Stimulated activated CD8-positive, alpha-beta memory T cell treated with anti-CD3 and anti-CD28 coated beads, Interleukin-7, amount 100 ng/mL, for 1 hour (primary cell): ENCODE measurements at regions not wholly inside any gene's neighbourhood (a gene's known extent, or its start where the extent isn't known, plus 50 kb on each side); places are given as distances from the start of the nearest gene placed in this dataset.
A peak's percentile ranks its signal among the peaks of the same experiment; 100 is the strongest.

ENCODE experiments used
- DNase-seq, 2 donors: peaks; one replicate each; pipeline ENCODE4 v3.0.0-alpha.2; 2020; ENCODE audit warnings: low read depth in 2 of 2

DNA sequence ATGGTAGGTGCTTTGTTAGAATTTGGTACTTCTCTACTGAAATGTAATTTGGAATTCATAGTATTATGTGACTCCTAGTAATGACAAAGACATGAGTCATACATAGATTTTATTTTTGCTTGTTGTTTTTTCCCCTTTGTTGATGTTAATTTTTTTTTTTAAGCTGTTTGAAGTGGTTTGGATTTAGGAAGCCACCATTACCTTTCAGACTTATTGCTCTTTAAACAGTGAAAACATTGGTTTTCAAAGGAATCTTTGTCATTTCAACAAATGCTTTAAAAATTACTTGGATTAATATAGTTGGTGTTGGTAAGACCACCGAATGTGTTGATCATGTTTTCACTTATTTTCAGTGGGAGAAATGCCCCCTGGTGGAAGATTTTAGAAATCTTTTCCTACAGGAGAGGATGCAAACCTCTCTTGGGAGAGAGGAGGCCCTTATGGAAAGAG is 170.1 kb upstream of the PITX1 start:
- DNase-seq = no peak

DNA sequence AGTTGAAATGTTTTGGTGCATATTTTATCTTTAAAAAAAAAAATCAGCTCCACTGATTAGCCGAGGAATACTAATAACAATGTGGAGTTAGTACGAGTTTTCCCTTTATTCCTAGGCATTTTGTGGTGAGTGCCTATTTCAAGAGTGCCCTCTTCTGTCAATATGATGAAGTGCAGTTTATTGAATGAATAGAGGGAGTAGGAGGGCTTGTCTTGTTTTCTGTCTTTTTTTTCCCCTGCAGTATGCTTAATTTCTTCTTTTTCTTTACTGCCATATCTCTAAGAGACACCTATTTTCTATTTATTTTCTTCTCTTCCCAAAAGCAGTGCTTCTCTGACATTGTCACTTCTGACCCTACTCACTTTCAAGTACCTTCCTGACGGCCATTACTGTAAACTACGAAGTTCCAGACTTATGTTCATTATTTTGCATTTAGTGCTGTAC is 169.6 kb upstream of the PITX1 start:
- DNase-seq = no peak

DNA sequence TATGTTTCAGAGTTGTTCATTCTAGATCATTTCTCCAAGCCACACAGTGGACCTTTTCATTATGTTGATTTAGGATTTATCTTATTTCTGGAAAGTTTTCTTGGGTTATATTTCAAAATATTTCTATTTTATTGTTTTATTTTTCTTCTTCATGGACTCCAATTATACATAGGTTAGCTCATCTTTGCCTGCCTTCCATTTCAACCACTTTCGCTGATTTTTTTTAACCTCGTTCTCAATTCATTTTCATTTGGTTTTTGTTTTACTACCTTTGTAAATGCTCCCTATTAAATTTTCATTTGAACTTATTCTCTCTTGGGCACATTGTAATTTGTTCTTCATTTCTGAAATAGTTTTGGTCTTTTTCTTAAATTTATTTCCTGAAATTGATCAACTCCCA is 169.0 kb upstream of the PITX1 start:
- no peak for DNase-seq

DNA sequence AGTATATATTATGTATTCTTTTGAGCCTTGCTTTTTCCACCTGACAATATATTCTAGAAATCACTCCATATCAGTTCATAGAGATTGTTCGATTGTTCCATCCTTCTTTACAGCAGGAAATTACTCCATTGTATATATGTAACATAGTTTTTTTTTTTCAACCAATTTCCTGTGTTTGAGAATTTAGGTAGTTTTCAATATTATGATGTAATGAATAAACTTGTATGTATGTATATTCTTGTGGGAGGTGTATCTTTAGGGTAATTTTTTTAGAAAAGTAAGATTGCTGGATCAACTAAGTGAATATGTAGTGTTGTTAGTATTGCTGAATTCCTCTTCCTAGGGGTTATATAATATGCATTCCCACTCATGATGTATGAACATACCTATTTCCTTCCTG is 165.9 kb upstream of the PITX1 start:
- no peak for DNase-seq

DNA sequence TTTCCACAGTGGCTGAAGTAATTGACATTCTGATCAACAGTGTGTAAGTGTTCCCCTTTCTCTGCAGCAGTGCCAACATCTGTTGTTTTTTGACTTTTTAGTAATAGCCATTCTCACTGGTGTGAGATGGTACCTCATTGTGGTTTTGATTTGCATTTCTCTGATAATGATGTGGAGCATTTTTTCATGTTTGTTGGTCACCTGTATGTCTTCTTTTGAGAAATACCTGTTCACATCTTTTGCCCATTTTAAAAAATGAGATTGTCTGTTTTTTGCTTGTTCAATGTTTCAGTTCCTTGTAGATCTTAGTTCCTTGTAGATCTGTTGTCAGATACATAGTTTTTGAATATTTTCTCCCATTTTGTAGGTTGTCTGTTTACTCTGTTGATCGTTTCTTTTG is 162.5 kb upstream of the PITX1 start:
- no peak for DNase-seq

DNA sequence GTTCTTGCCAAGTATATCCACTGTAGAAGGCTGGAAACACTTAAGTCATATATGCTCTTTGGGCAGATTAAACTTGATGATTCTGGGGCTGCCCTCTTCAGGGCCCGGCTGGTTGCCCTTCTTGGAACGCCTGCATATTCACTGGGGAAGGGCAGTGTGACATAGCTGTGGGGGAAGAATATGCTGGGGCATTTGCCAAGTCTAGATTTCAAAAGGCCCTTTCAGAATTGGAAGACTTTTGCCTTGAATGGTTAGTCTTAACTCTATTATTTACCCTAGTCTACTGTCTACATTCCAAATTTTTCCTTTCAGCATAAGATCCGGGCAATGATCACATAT is 161.2 kb upstream of the PITX1 start:
- no peak for DNase-seq

DNA sequence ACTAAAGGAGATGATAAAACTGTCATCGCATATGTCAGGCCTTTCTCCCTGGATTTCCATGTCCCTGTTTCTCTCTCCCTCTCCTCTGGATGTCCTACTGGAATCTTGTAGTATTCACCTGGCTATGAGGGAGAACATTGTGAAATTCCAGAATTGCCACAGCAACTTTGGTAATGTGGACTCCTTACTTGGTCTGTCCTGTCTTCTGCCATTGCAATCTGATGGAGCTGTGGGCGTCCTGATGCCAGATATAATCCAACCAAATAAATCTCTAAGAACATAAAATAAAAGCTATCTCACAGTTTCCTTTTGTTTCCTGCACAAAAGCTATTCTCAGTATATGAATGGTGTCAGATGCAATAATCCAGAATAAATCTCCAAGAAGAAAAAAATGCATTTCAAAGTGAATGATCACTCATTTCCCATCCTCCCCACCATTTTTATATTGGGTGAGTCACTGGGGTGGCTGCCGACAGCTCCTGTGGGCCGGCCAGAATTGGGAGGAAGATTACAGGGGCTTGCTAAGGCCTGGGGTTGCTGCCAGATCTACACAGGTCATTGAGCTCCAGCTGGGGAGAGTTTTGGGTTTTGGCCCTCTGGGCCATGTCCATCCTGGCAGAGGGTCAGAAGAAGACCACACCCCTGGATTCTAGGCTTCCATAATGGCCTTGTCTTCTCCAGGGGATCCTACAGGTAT is 160.7 kb upstream of the PITX1 start:
- DNase-seq = no peak

DNA sequence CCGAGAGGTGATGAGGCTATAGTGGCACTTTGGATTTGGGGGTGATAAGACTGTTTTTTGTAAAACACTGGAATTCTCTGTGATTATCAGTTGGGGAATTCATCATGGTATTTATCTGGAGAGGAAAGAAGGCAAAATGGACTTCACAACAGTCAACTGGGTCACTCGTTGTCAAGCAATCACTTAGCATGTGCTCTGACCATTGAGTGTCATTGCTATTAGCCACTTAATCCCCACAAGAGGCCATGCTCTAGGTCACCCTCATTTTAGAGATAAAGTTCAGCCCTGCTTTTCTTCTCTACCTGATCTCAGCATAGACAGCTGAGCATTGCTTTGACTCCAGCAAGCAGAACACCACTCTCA is 160.1 kb upstream of the PITX1 start:
- no peak for DNase-seq

DNA sequence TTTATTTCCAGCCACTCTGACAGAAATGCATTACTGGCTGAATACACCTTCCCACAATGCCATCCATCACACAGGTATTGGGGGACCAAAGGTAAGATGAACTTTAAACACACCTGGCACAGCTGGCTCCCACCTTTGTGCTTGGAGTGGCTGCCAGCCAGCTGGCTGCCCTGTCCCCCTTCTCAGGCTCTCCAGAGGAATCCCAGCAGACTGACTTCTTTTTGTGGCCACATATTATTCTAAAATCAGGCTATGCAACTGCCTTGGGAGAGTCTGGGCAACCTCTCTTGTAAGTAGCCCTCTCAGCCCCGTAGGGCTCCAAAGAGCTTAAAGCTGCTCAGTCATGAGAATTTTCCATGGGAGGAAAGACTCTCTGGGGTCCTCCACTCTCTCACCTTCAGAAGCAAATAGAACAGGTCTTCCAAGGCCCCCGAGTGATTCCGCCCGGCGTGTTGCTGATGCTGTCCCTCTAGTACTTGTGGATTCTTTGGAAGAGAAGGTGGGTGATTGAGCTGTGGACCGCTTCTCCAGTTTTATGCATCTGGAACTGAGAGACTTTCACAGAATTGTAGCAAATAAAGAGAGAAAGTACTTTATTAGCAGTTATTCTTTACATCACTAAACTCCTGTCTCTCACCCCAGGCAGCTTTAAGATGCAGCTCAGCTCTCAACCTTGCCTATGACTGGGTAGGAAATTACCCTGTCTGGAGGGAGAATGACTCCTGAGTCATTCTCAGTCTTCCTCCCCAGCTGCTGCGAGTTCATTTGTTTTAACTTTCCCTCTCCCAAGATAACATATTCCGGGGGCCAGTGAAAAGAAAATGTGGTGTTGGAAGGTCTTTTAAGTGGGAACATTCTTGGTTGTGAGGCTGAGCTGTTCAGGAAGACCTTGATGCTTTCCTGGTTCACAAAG is 159.4 kb upstream of the PITX1 start:
- DNase-seq = no peak

DNA sequence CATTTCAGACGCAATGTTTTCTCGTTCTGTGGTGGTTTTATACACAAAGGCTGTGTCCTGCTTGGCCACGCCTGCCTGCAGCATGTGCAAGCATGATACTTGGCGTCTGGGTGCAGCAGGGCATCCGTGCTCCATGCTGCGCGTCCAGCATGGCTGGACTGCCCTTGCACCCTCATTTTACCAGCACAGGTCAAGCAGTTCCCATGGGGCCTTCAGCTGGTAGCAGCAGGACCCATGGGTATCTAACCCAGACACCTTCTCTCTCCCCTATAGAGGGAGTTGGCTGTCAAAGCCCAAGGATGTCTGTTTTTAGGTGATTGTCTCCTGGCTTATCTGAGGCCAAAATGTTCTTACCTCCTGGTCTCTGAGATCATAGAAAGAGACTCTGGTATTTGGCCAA is 158.3 kb upstream of the PITX1 start:
- no peak for DNase-seq

DNA sequence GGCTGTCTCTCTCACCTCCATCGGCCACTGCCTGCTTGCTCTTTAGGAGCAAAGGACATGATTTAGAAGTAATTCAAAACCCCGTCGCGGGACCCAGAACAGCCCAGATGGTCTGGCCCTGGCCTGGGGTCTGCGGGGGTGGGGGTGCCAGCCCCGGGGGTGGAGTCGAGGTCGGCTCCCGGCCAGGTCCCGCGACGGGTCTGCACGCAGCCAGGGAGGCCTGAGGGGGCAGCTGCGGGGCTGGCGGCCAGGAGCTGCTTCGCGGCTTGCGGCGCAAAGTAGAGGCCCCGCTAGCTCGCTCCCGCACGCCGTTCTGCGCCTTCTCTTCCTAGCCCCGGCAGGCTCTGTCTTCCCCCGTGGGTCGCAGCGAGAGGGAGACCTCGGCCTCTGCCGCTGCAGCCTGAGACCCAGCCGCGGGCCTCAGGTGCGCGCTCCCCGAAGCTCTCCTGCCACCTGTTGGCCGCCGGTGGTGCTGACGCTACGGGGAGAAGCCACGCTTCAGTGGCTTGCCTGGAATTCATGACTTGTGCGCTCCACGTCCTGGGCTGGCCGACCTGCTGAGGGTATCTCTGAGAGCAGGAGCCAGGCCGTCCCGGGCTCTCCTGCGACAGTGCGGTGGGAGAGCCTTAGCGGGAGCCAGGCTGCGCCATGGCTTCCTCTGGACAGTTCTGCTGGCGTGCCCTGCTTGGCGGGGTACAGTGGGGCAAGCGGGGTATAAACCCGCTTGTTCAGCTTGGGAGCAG is 157.2 kb upstream of the PITX1 start:
- peak; percentile 29 to 40 for DNase-seq

DNA sequence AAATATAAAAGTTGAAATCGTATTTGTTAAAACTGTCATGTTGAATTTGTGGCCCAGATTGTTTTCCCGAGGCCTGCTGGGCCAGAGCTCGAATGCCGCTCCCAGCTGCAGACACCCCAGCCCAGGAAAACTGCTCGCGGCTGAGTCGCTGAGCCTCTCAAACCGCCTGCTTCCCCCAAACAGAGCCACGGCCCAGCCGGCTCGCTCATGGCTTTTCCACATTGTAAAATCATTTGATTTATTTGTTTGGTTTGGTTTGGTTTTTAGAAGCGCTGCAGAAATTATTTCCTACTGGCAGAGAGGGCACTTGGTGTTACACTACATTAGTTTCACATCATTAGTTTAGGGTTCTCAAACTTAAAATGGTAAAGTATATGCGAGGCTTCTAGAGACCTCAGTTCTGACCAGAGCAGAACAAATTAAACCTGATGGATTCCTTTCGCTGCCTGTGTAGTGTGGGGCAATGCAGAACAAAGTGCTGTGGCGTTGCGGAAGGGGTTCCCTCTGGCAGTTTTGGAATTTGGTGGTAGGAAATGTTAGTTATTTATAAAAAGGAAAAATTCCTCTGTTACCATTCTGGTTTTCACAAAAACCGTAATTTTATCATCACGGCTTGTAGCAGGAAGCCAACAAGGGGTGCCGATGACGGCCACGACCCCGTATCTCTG is 156.5 kb upstream of the PITX1 start:
- DNase-seq = no peak

DNA sequence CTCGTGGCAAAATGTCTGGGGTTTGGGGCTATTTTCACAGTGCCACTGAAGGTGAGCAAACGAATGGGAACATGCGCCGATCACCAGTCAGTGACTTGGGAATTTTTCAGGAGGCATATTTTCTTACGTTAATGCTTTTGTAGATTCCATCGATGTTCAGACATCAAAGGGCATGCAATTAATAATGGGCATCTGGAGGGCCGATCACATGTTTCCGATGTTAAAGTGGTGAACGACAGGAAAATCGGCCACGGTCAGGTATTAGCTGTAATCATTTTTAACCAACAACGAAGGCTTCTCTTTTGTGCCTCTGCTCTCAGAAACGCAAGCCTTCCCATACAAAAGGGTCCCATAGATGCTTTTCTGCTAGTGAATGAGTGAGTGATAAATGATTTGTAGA is 155.0 kb upstream of the PITX1 start:
- no peak for DNase-seq

DNA sequence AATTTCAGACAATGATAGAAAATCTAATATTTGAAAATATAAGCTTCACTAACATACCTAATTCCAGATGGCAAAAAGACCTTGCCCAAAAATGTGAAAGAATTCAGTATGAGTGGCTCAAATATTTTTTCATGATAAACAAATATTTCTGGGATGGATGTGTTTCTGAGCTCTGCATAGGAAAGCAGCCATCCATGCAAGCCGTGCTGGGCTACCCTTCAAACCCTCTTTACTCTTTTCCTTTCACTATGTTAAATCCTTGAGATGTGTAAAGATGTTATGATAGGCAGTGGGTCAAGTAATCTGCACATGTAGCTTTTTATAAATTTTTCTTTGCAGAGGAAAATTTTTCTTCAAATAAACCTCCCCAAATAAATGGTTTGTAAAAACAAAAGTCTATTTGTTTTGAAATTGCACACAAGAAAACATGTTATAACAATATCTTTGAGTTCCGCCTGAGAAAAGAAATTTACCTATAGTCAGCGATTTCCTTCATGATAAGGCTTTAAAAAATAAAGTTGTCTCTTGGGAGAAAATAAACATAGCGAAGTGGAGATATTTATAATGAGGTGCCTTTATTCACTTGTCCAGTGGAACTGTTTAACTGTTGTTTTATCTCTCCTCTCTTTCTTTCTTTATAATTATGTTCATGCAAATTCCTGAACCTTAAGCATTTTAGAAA is 154.3 kb upstream of the PITX1 start:
- DNase-seq = no peak

DNA sequence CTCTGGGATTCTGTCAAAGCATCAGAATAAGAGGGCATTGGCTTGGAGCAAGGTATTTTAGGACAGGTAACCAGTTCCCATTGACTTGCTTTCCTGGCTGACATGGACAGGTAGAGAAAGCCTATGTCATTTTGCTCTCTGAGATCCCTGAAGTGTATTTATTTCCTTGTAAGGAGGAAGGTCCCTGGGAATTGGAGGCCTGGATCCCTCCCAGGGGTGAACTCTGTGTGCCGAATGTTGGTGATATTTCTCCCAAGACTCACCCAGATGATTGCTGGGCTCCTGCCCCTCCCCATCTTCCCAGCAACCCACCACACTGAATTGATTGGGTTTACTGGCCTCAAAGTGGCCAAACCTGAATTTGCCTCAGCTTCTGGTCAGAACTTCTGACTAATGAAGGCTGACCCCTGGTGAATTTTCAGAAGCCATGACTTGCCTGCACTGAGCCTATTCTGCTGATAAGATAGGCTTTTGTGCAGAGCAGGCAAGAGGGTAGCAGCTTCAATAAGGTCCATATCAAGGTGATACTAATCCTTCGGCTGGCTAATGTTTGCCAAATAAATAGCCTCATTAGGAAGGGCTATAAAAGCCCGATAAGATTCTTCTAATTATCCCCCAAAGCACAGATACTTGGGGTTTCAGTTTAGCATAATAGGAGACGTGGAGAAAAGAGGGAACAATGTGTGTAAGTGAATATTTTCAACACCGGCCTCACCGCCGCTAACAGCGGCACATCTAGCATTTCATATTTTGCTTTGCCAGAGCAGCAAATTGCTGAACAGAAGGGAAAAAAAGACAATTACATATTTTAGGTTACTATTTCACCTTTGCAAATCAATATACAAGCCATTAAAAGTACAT is 152.9 kb upstream of the PITX1 start:
- DNase-seq = no peak

DNA sequence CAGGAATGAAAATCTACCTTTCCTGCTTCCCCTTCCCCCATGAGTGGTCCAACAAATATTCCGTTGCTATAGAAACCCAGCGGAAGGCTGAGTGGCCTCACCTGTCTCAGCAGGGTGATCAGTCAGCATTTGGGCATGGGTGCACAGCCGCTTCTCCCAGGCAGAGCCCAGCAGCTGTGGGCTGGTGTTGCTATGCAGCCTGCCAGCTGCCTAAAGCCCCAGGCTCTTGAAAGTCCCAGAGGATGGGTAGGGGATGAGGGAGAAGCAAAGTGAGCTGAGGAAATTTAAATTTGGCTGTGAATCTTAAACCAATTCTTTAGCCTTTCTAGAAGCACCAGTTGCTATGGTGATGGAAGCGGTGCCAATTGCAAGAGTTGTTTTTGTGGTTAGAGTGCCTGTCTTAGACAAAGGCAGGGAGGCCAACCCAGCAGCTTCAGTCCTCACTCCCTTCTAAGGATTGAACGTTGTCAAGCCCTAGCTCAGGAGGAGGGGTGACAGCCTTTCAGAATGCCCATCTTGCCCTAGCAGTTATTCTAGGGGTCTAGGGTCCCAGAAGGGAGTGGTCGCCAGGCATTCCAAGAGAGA is 151.5 kb upstream of the PITX1 start:
- no peak for DNase-seq

DNA sequence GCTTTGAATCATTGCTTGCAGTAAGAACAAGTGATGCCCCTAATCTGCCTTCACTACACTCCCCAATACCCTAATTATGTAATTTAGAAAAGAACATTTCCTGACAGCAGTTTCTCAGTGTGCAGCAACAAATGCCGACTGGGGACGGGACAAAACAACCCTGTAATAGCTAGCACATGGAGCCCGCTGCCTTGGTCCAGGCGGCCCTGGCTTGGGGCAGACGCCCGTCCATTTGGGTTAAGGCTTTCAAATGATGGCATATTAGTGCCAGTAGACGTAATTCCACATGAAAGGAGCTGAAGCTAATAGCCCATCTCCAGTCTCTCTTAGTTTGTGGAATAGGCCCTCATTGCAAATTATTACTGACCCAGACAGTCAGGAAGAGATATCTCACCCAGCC is 150.6 kb upstream of the PITX1 start:
- DNase-seq = no peak

DNA sequence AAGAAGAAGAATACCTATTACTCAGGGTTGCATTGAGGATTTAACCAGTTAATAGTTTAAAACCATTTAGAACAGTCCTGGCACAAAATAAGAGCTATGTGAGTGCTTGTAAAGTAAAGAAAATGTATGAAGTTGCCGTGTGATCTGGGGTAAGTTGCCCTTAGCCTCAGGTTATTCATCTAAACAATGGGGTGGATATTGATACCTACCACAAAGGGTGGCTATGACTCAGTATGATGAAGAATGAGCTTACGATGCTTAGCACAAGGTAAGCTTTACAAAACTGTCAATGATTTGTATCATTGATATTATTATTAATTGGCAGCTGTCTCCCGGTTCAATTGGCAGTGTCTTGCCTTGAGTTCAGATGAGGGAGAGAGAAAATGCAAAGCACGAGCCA is 149.4 kb upstream of the PITX1 start:
- no peak for DNase-seq

DNA sequence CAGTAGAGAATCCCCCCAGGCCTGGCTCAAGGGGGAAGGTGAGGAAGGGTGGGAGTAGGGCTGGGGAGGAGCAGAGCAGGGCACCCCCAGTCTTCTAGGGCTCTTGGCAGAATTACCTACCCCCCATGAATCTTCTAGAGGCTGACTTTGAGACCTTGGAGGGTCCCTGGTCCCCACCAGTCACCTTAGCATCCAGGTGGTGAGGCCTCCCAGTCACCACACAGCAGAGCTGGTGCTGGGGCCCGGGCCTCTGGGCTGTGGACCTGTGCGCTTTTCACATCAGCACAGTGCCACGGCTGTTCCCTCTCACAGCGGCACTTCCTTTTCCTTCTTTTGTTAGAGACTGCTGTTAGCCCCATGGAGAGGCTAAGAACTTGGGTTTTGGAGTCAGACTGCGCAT is 148.6 kb upstream of the PITX1 start:
- no peak for DNase-seq

DNA sequence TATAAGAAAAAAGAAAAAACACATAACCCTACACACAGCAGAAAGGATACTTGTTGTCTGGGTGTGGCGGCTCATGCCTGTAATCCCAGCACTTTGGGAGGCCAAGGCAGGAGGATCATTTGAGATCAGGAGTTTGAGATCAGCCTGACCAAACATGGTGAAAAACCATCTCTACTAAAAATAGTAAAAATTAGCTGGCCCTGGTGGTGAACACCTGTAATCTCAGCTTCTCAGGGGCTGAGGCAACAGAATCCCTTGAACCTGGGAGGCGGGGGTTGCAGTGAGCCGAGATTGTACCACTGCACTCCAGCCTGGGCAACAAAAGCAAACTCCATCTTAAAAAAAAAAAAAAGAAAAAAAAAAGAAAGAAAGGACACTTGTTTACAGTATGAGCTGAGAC is 147.6 kb upstream of the PITX1 start:
- no peak for DNase-seq
